CD4-positive, alpha-beta memory T cell (primary cell): ENCODE measurements at regions not wholly inside any gene's neighbourhood (a gene's known extent, or its start where the extent isn't known, plus 50 kb on each side); places are given as distances from the start of the nearest gene placed in this dataset.

Source experiments
- CTCF ChIA-PET: fragments of 350-600 bp; sonication (Branson Sonifier 250); formaldehyde crosslinking; loops from one replicate; lab custom pipeline; 2021; ENCODE audit warnings: inconsistent platforms; ENCODE audit not compliant: partially characterized antibody; lab: Charles Lee
- POLR2A ChIA-PET: fragments of 350-600 bp; sonication (Branson Sonifier 250); formaldehyde crosslinking; loops from one replicate; lab custom pipeline; 2021; ENCODE audit not compliant: partially characterized antibody; lab: Charles Lee
- DNase-seq, 5 donors: peaks; one replicate each; pipeline versions ENCODE4 v3.0.0 to v3.0.0-alpha.2; 2020 to 2022; ENCODE audit warnings: mixed read lengths in 1 of 5
- H3K27ac ChIP-seq: one replicate; pipeline ENCODE4 v1.7.0; 2013; ENCODE audit warnings: low read depth, low read length
- H3K27me3 ChIP-seq: 2 replicates; pipeline ENCODE4 v1.7.0; 2013; ENCODE audit warnings: mild to moderate bottlenecking, low read length, moderate library complexity; ENCODE audit not compliant: insufficient read depth
- H3K36me3 ChIP-seq: 2 replicates; pipeline ENCODE4 v1.7.0; 2013; ENCODE audit warnings: mild to moderate bottlenecking, low read length, moderate library complexity; ENCODE audit not compliant: insufficient read depth
- H3K4me1 ChIP-seq: 2 replicates; pipeline ENCODE4 v1.7.0; 2013; ENCODE audit warnings: mild to moderate bottlenecking, low read length, moderate library complexity; ENCODE audit not compliant: insufficient read depth
- H3K4me3 ChIP-seq, 2 donors: one replicate each; pipeline ENCODE4 v1.7.0; 2013; ENCODE audit warnings: low read length in 2 of 2, mild to moderate bottlenecking in 1 of 2
- H3K9me3 ChIP-seq, 2 donors: one replicate each; pipeline ENCODE4 v1.7.0; 2013; ENCODE audit warnings: low read length in 2 of 2, control low read depth in 1 of 2; ENCODE audit not compliant: control insufficient read depth in 1 of 2
- H3K27ac Mint-ChIP-seq, 7 donors: one replicate each; pipeline ENCODE4 v1.8.0; 2020 to 2021; ENCODE audit warnings: mixed read lengths in 7 of 7, mild to moderate bottlenecking in 6 of 7, inconsistent platforms in 3 of 7, moderate library complexity in 3 of 7
- H3K27me3 Mint-ChIP-seq, 2 donors: one replicate each; pipeline ENCODE4 v1.8.0; 2020 to 2021; ENCODE audit warnings: mixed read lengths in 2 of 2
- H3K36me3 Mint-ChIP-seq, 2 donors: one replicate each; pipeline ENCODE4 v1.8.0; 2020 to 2021; ENCODE audit warnings: mixed read lengths in 2 of 2, inconsistent platforms in 1 of 2, mild to moderate bottlenecking in 1 of 2
- H3K4me1 Mint-ChIP-seq, 4 donors: one replicate each; pipeline ENCODE4 v1.8.0; 2020 to 2021; ENCODE audit warnings: mixed read lengths in 4 of 4, mild to moderate bottlenecking in 1 of 4
- H3K4me3 Mint-ChIP-seq, 8 donors: one replicate each; pipeline ENCODE4 v1.8.0; 2020 to 2021; ENCODE audit warnings: mixed read lengths in 8 of 8, mild to moderate bottlenecking in 7 of 8, moderate library complexity in 6 of 8, inconsistent platforms in 3 of 8
- H3K9me3 Mint-ChIP-seq, 8 donors: one replicate each; pipeline ENCODE4 v1.8.0; 2020 to 2021; ENCODE audit warnings: mixed read lengths in 8 of 8, mild to moderate bottlenecking in 5 of 8, inconsistent platforms in 3 of 8, moderate library complexity in 1 of 8
- intact Hi-C: fragments of 100-400 bp; cut with micrococcal nuclease; formaldehyde crosslinking; loops from one replicate; pipeline ENCODE4 v1.15.1; 2023

DNA sequence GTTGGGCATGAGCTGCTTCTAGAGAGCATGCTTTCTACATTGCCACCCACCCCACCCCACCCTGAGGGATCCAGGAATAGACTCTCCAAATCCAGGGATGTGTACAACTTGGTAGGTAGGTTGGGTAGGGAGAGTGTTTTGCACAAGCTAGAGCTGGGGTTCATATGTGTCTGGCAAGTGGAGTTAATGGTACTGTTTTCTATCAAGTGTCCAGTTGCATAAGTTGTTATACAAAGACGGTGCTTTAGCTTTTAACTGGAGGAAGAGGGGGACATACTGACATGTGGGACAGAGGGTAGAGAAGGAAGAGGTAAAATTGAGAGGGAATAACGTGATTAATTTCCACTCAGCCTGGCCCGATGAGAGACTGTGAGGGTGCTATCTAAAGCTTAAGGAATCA is 51.0 kb upstream of the TNC start:
- no peaks in the 10 kb centered on the region for H3K4me1 Mint-ChIP-seq
- Histone ChIP-seq H3K4me1 (no peaks in the 10 kb centered on the region), H3K27me3 (no peaks in the 10 kb centered on the region), H3K36me3 (no peaks in the 10 kb centered on the region), H3K9me3 (no peaks in the 10 kb centered on the region), H3K27ac (no peak overlapping the region), H3K4me3 (no peak overlapping the region)
- peaks cover 0 to 3% (median 0%) of the 10 kb centered on the region in 8 donors for H3K9me3 Mint-ChIP-seq
- H3K27me3 Mint-ChIP-seq = peaks cover 2 to 3% of the 10 kb centered on the region in 2 donors
- ChIA-PET CTCF (no interaction called here), POLR2A (no interaction called here)
- intact Hi-C loops = no loop called here
- no peak overlapping the region for H3K4me3 Mint-ChIP-seq
- no peak for DNase-seq
- H3K36me3 Mint-ChIP-seq = no peaks in the 10 kb centered on the region
- no peak overlapping the region for H3K27ac Mint-ChIP-seq

DNA sequence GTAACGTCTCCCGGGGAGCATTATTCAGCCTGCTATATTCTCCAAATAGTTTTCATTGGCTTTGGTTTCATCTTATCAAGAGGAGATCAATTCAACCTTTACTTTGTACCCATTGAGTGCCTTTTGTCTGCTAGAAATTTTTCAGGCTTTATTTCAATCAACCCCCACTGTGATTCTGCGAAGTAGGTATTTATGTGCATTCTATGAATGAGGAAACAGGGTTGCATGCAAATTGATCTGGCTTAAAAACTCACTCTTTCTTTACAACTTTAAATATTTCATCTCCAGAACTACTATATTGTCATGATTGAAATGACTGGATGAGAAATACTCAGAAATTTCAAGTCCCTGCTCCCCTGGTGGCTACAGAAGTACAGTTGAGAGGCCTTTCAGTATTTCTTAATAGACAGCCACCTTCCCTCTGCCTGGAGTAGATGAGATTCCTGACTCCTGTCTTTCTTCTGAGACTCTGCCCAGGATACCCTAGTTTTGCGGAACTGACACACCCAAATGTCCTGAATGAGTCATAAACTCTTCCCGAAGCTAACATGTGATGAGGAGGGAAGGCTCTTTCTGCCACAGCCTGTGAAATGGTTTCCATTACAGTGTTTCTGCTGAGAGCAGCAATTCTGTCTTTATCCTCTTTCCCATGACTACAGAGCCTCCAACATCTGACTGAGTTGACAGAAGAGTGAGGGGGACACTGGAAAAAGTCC is 52.6 kb upstream of the TNC start:
- H3K4me3 Mint-ChIP-seq = no peak overlapping the region
- intact Hi-C loops = no loop called here
- no peaks in the 10 kb centered on the region for H3K9me3 ChIP-seq
- H3K4me3 ChIP-seq = no peak overlapping the region
- H3K36me3 ChIP-seq = no peaks in the 10 kb centered on the region
- ChIA-PET POLR2A (no interaction called here), CTCF (no interaction called here)
- H3K27me3 ChIP-seq = no peaks in the 10 kb centered on the region
- no peaks in the 10 kb centered on the region for H3K36me3 Mint-ChIP-seq
- no peak for DNase-seq
- peaks cover 0 to 3% (median 0%) of the 10 kb centered on the region in 8 donors for H3K9me3 Mint-ChIP-seq
- H3K27ac Mint-ChIP-seq = no peak overlapping the region
- no peaks in the 10 kb centered on the region for H3K4me1 ChIP-seq
- H3K4me1 Mint-ChIP-seq = no peaks in the 10 kb centered on the region
- H3K27ac ChIP-seq = no peak overlapping the region
- H3K27me3 Mint-ChIP-seq = peaks cover 2 to 3% of the 10 kb centered on the region in 2 donors

DNA sequence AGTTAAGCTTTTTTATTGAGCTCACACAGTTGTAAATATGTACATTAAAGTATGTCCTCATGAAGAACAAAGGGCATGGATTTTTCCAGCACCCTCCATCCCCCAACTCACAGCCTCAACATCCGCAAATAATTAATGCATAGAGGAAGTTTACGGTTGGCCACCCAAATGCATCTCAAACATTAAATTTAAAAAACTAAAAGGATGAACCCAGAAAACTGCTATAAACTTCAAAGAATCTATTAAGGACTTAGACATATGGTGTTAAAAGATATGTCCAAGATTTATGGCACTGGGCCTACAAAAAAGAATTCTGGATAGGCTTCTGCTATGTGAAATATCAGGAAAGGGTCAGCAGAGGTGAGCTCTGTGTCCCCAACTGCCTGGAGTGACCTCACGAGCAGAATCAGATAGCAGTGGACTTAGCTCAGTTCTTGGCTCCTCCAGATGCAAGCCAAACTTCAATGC is 54.0 kb upstream of the TNC start:
- Histone ChIP-seq H3K27me3 (no peaks in the 10 kb centered on the region), H3K4me3 (no peak overlapping the region), H3K4me1 (no peaks in the 10 kb centered on the region), H3K27ac (no peak overlapping the region), H3K36me3 (no peaks in the 10 kb centered on the region), H3K9me3 (no peaks in the 10 kb centered on the region)
- Mint-ChIP-seq H3K9me3 (no peaks in the 10 kb centered on the region), H3K4me1 (no peaks in the 10 kb centered on the region), H3K36me3 (no peaks in the 10 kb centered on the region), H3K27me3 (peaks cover 2 to 3% of the 10 kb centered on the region in 2 donors), H3K4me3 (no peak overlapping the region), H3K27ac (no peak overlapping the region)
- POLR2A ChIA-PET = interaction anchor here (0.7 kb wide), 1 partner anchor 25 kb away, joined by 4 read pairs; no protein-coding TSS in a partner anchor
- DNase-seq = no peak
- CTCF ChIA-PET = no interaction called here
- intact Hi-C loops = no loop called here

DNA sequence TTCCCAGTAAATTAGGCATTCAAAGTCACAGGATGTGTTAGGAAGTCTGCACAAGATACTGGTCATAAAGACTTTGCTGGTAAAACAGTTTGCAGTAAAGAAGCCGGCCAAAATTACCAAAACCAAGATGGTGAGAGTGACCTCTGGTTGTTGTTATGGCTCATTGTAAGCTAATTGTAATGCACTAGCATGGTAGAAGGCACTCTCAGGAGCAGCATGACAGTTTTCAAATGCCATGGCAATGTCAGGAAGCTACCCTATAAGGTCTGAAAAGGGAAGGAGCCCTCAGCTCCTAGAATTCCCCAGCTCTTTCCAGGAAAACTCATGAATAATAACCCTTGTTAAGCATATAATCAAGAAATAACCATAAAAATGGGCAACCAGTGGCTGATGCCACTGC is 64.3 kb upstream of the TNC start:
- Histone ChIP-seq H3K4me1 (no peaks in the 10 kb centered on the region), H3K27ac (no peak overlapping the region), H3K9me3 (no peaks in the 10 kb centered on the region), H3K4me3 (no peak overlapping the region), H3K27me3 (no peaks in the 10 kb centered on the region), H3K36me3 (no peaks in the 10 kb centered on the region)
- no peak for DNase-seq
- H3K36me3 Mint-ChIP-seq = no peaks in the 10 kb centered on the region
- ChIA-PET POLR2A (no interaction called here), CTCF (interaction anchor here (1.1 kb wide), 1 partner anchor 31 kb away, joined by 3 read pairs; no protein-coding TSS in a partner anchor)
- H3K27ac Mint-ChIP-seq = no peak overlapping the region
- H3K4me3 Mint-ChIP-seq = no peak overlapping the region
- no peaks in the 10 kb centered on the region for H3K4me1 Mint-ChIP-seq
- H3K9me3 Mint-ChIP-seq = no peaks in the 10 kb centered on the region
- peaks cover 0 to 5% of the 10 kb centered on the region in 2 donors for H3K27me3 Mint-ChIP-seq
- intact Hi-C loops = no loop called here

DNA sequence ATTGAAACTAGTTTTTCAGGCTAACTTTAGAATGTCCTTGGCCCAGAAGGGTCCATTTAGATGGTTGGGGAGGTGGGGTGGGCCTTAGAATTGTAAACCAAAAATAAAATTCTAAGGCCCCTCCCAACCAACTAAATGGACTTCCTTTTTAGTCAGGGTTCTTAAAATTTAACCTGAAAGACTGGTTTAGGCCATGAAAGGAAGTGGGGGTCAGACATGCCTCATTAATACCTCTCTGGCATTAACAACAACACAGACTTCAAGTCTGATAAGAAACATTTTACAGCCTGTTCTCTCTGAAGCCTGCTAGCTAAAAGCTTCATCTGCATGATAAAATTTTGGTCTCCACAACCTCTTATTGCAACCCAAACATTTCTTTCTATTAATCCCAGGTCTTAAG is 65.5 kb upstream of the TNC start:
- Histone ChIP-seq H3K36me3 (no peaks in the 10 kb centered on the region), H3K9me3 (no peaks in the 10 kb centered on the region), H3K27me3 (no peaks in the 10 kb centered on the region), H3K4me1 (no peaks in the 10 kb centered on the region), H3K4me3 (no peak overlapping the region), H3K27ac (no peak overlapping the region)
- DNase-seq = no peak
- ChIA-PET CTCF (no interaction called here), POLR2A (no interaction called here)
- peaks cover 0 to 10% of the 10 kb centered on the region in 2 donors for H3K27me3 Mint-ChIP-seq
- intact Hi-C loops = no loop called here
- H3K4me3 Mint-ChIP-seq = no peak overlapping the region
- no peaks in the 10 kb centered on the region for H3K36me3 Mint-ChIP-seq
- H3K27ac Mint-ChIP-seq = no peak overlapping the region
- H3K4me1 Mint-ChIP-seq = no peaks in the 10 kb centered on the region
- H3K9me3 Mint-ChIP-seq = peaks cover 0 to 1% (median 0%) of the 10 kb centered on the region in 8 donors

DNA sequence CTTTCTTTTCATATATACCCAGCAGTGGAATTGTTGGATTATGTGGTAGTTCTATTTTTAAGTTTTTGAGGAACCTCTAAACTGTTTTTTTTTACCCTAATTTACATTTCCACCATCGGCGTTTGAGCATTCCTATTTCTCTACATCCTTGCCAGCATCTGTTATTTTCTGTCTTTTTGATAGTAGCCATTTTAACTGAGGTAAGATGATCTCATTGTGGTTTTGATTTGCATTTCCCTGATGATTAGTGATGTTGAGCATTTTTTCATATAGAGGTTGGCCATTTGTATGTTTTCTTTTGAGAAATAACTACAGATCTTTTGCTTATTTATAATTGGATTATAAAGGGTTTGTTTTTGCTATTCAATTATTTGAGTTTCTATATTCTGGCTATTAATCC is 71.7 kb upstream of the TNC start:
- Histone ChIP-seq H3K9me3 (no peaks in the 10 kb centered on the region), H3K36me3 (no peaks in the 10 kb centered on the region), H3K4me3 (no peak overlapping the region), H3K27ac (no peak overlapping the region), H3K4me1 (no peaks in the 10 kb centered on the region), H3K27me3 (no peaks in the 10 kb centered on the region)
- ChIA-PET POLR2A (no interaction called here), CTCF (no interaction called here)
- peaks cover 5 to 15% (median 10%) of the 10 kb centered on the region in 8 donors for H3K9me3 Mint-ChIP-seq
- H3K4me1 Mint-ChIP-seq = peaks cover 0 to 2% (median 0%) of the 10 kb centered on the region in 4 donors
- no peak for DNase-seq
- peaks cover 12 to 32% of the 10 kb centered on the region in 2 donors for H3K27me3 Mint-ChIP-seq
- H3K36me3 Mint-ChIP-seq = peaks cover 0 to 4% of the 10 kb centered on the region in 2 donors
- peak overlapping the region in 1 of 8 donors; percentile 36 for H3K4me3 Mint-ChIP-seq
- no peak overlapping the region for H3K27ac Mint-ChIP-seq
- intact Hi-C loops = no loop called here

DNA sequence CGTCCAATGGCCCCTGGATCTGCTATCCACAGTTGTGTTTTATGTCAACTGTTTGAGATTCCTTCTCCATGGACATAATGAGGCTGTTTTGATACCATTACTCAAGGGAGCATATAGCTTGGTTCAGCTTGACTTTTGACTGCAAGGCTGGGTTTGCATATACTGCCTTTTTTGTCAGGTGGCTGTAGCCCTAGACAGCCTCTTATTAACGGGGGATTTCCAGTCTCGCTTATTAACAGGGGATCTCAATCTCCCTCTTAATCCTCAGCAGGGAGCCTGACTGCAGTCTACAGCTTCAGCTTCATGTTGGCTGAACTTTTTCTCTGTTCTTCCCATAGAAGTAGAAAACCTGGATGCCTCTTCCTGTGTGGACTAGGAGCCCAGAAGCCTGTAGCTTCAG is 73.7 kb upstream of the TNC start:
- H3K27ac Mint-ChIP-seq = no peak overlapping the region
- peaks cover 0 to 2% (median 0%) of the 10 kb centered on the region in 4 donors for H3K4me1 Mint-ChIP-seq

More for the DNA sequence above, 73.7 kb upstream of the TNC start:
- no peak for DNase-seq
- Histone ChIP-seq H3K36me3 (no peaks in the 10 kb centered on the region), H3K27ac (no peak overlapping the region), H3K4me1 (no peaks in the 10 kb centered on the region), H3K9me3 (no peaks in the 10 kb centered on the region), H3K27me3 (no peaks in the 10 kb centered on the region), H3K4me3 (no peak overlapping the region)
- intact Hi-C loops = no loop called here
- Mint-ChIP-seq H3K27me3 (peaks cover 14 to 35% of the 10 kb centered on the region in 2 donors), H3K4me3 (no peak overlapping the region), H3K36me3 (peaks cover 0 to 4% of the 10 kb centered on the region in 2 donors), H3K9me3 (peaks cover 6 to 15% (median 10%) of the 10 kb centered on the region in 8 donors)
- ChIA-PET POLR2A (no interaction called here), CTCF (no interaction called here)
